AG09309 (cell line): ENCODE measurements at regions not wholly inside any gene's neighbourhood (a gene's known extent, or its start where the extent isn't known, plus 50 kb on each side); places are given as distances from the start of the nearest gene placed in this dataset.
"Not testable (repeated sequence)": the region's sequence is repeated elsewhere in the genome, so short reads cannot be mapped to it uniquely, and the experiment has no call there.

Experiments
- DNase-seq: peaks from one replicate; pipeline ENCODE4 v3.0.0-alpha.2; 2010; ENCODE audit warnings: low read depth
- H3K4me3 ChIP-seq: 2 replicates; pipeline ENCODE4 v1.5.1; 2011; ENCODE audit warnings: mild to moderate bottlenecking, low read depth, low read length, moderate library complexity; ENCODE audit not compliant: control insufficient read depth
- CTCF ChIP-seq: IDR thresholded peaks from 2 replicates; pipeline ENCODE4 v1.5.1; 2011; ENCODE audit warnings: mild to moderate bottlenecking, low read depth, low read length, inconsistent platforms; ENCODE audit not compliant: insufficient read depth, control insufficient read depth; ENCODE audit errors: missing control alignments

GRCh38 chr16:87202346-87202745 is 114.8 kb downstream of the C16orf95 start:
- no peak overlapping the region for H3K4me3 ChIP-seq
- TF ChIP-seq CTCF, result no peak
- DNase-seq, result no peak

GRCh38 chr16:87203060-87203656 is 114.0 kb downstream of the C16orf95 start:
- TF ChIP-seq CTCF, result peak; percentile 96
- no peak overlapping the region for H3K4me3 ChIP-seq
- no peak for DNase-seq

- H3K4me3 ChIP-seq, result no peak overlapping the region
Observed at GRCh38 chr16:87206646-87207451, 110.3 kb downstream of the C16orf95 start.

GRCh38 chr16:87207509-87207908 is 109.7 kb downstream of the C16orf95 start:
- peak; percentile 80 for DNase-seq
- H3K4me3 ChIP-seq, result no peak overlapping the region

More at GRCh38 chr16:87206646-87207451, 110.3 kb downstream of the C16orf95 start:
- no peak for TF ChIP-seq CTCF
- peak; percentile 21 for DNase-seq

GRCh38 chr16:87207965-87208364 is 109.2 kb downstream of the C16orf95 start:
- DNase-seq, result no peak
- H3K4me3 ChIP-seq, result no peak overlapping the region
- TF ChIP-seq CTCF, result no peak

More at GRCh38 chr16:87207509-87207908, 109.7 kb downstream of the C16orf95 start:
- no peak for TF ChIP-seq CTCF

- not testable (repeated sequence) for H3K4me3 ChIP-seq, DNase-seq
Observed at GRCh38 chr16:87208968-87209367, 108.2 kb downstream of the C16orf95 start.

- H3K4me3 ChIP-seq, result no peak overlapping the region
- DNase-seq, result no peak
- no peak for TF ChIP-seq CTCF
Observed at GRCh38 chr16:87209808-87210512, 107.2 kb downstream of the C16orf95 start.
